Activated CD4-positive, alpha-beta memory T cell treated with anti-CD3 and anti-CD28 coated beads, Interleukin-2, amount 10 ng/mL, durations not matched to agents 7 days and 5 days (primary cell): ENCODE measurements at regions not wholly inside any gene's neighbourhood (a gene's known extent, or its start where the extent isn't known, plus 50 kb on each side); places are given as distances from the start of the nearest gene placed in this dataset.

Experiments used
- CTCF ChIA-PET: fragments of 350-600 bp; sonication (Branson Sonifier 250); formaldehyde crosslinking; loops from one replicate; lab custom pipeline; 2021; ENCODE audit warnings: antibody characterized with exemption, inconsistent platforms; lab: Charles Lee
- POLR2A ChIA-PET: fragments of 350-600 bp; sonication (Branson Sonifier 250); formaldehyde crosslinking; loops from one replicate; lab custom pipeline; 2021; ENCODE audit warnings: antibody characterized with exemption; lab: Charles Lee
- DNase-seq: peaks from one replicate; pipeline ENCODE4 v3.0.0-alpha.2; 2020
- H3K27ac Mint-ChIP-seq: one replicate; pipeline ENCODE4 v1.8.0; 2021; ENCODE audit warnings: mild to moderate bottlenecking, mixed read lengths
- H3K27me3 Mint-ChIP-seq: one replicate; pipeline ENCODE4 v1.8.0; 2021; ENCODE audit warnings: mixed read lengths
- H3K36me3 Mint-ChIP-seq: one replicate; pipeline ENCODE4 v1.8.0; 2021; ENCODE audit warnings: low read depth, mixed read lengths
- H3K4me1 Mint-ChIP-seq: one replicate; pipeline ENCODE4 v1.8.0; 2021; ENCODE audit warnings: mixed read lengths
- H3K4me3 Mint-ChIP-seq: one replicate; pipeline ENCODE4 v1.8.0; 2021; ENCODE audit warnings: mild to moderate bottlenecking, mixed read lengths
- H3K9me3 Mint-ChIP-seq: one replicate; pipeline ENCODE4 v1.8.0; 2021; ENCODE audit warnings: mixed read lengths

GRCh38 chr10:69726850-69727249, 74.9 kb upstream of the COL13A1 start:
- Mint-ChIP-seq H3K9me3 (no peaks in the 10 kb centered on the region), H3K27ac (no peak overlapping the region), H3K36me3 (no peaks in the 10 kb centered on the region), H3K27me3 (peaks cover 23% of the 10 kb centered on the region), H3K4me1 (peaks cover 6% of the 10 kb centered on the region), H3K4me3 (no peak overlapping the region)
- no peak for DNase-seq
- ChIA-PET CTCF (interaction anchor here (1.2 to 2.3 kb wide), 2 partner anchors 11 to 13 kb away, joined by 3 to 8 read pairs; no protein-coding TSS in a partner anchor), POLR2A (interaction anchor here (0.6 kb wide), 1 partner anchor 46 kb away, joined by 3 read pairs; no protein-coding TSS in a partner anchor)

DNA sequence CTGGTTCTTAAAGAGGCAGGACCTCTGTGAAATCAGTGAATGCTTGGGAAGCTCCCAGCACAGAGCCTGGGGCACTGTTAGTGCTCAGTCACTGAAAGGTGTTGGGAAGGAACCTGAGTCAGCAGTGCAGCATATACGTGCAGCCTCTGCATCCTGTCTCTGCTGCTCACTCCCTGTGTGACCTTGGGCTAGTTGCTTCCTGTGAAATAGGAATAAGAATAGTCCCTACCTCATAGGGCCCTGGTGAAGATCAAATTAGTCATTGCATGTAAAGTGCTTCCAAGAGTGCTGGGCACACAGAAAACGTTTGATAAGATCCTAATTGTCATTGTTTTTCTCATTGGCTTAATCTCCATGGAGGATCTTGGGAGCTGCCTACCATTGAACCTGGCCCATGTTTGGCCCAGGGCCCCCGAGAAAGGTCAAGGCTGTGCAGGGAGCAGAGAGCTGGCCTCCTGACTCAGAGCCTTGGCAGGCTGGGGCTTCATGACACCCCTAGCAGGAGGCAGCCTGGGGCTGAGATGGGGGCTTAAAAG, 73.3 kb upstream of the COL13A1 start:
- no peak for DNase-seq
- Mint-ChIP-seq H3K36me3 (no peaks in the 10 kb centered on the region), H3K9me3 (no peaks in the 10 kb centered on the region), H3K27ac (no peak overlapping the region), H3K4me3 (no peak overlapping the region), H3K4me1 (peaks cover 6% of the 10 kb centered on the region), H3K27me3 (peaks cover 29% of the 10 kb centered on the region)
- ChIA-PET POLR2A (interaction anchor here (0.7 kb wide), 1 partner anchor 34 kb away, joined by 3 read pairs; no protein-coding TSS in a partner anchor), CTCF (interaction anchor here (1.1 to 2.3 kb wide), 4 partner anchors 13 to 230 kb away, joined by 3 to 8 read pairs (median 4); no protein-coding TSS in a partner anchor)

DNA sequence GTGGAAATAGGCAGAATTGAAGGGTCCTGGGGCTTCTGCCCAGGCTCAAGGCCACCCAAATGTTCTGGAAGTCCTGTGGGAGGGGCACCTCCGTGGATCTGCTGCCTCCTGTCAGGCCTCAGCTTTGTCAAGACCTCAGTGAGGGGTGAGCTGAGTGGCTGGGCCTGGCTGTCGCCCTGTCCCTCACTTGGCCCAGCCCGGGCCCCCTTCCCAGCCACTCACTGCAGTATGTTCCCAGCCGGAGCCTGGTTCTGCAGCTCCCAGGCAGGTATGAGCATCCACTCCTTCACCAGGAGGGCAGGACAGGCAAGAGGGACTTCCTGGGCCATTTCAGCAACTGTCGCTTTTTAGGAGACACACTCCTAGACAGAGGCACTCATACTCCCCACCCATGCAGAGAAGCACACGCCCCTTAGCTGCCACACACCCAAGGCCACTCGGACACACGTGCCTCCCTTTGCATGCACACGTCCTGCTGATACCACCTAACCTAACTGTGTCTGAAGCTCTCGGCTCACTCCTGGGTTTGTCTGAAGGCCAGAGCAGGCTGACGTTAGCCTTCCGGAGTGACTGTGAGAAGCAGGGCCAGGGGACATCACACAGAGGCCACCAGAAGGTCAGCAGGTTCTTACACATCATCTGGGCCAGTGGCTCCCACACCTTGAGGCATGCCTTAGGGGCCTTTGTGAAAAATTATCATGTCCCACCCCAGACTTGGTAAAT, 72.2 kb upstream of the COL13A1 start:
- Mint-ChIP-seq H3K9me3 (no peaks in the 10 kb centered on the region), H3K27ac (no peak overlapping the region), H3K36me3 (no peaks in the 10 kb centered on the region), H3K4me3 (no peak overlapping the region), H3K27me3 (peaks cover 27% of the 10 kb centered on the region), H3K4me1 (peaks cover 10% of the 10 kb centered on the region)
- no peak for DNase-seq
- ChIA-PET CTCF (interaction anchor here (1.7 kb wide), 1 partner anchor 85 kb away, joined by 4 read pairs; no protein-coding TSS in a partner anchor), POLR2A (interaction anchor here (0.7 kb wide), 1 partner anchor 35 kb away, joined by 3 read pairs; no protein-coding TSS in a partner anchor)

- no peak for DNase-seq
- POLR2A ChIA-PET, result no interaction called here
- Mint-ChIP-seq H3K27me3 (peaks cover 22% of the 10 kb centered on the region), H3K4me3 (no peak overlapping the region), H3K27ac (no peak overlapping the region), H3K4me1 (peaks cover 17% of the 10 kb centered on the region), H3K9me3 (no peaks in the 10 kb centered on the region), H3K36me3 (no peaks in the 10 kb centered on the region)
- CTCF ChIA-PET, result no interaction called here
Observed at GRCh38 chr10:69730251-69731156, 71.2 kb upstream of the COL13A1 start.

- no peak overlapping the region for H3K4me3 Mint-ChIP-seq
- H3K27ac Mint-ChIP-seq, result no peak overlapping the region
- H3K4me1 Mint-ChIP-seq, result peaks cover 19% of the 10 kb centered on the region
- ChIA-PET POLR2A (no interaction called here), CTCF (no interaction called here)
- no peak for DNase-seq
- peaks cover 27% of the 10 kb centered on the region for H3K27me3 Mint-ChIP-seq
- no peaks in the 10 kb centered on the region for H3K36me3 Mint-ChIP-seq
- no peaks in the 10 kb centered on the region for H3K9me3 Mint-ChIP-seq
Observed at GRCh38 chr10:69731184-69731583, 70.5 kb upstream of the COL13A1 start.

GRCh38 chr10:69731698-69732097, 70.0 kb upstream of the COL13A1 start:
- ChIA-PET POLR2A (no interaction called here), CTCF (no interaction called here)
- H3K27ac Mint-ChIP-seq, result no peak overlapping the region
- H3K9me3 Mint-ChIP-seq, result no peaks in the 10 kb centered on the region
- no peak for DNase-seq
- peaks cover 19% of the 10 kb centered on the region for H3K4me1 Mint-ChIP-seq
- H3K4me3 Mint-ChIP-seq, result no peak overlapping the region
- no peaks in the 10 kb centered on the region for H3K36me3 Mint-ChIP-seq
- H3K27me3 Mint-ChIP-seq, result peaks cover 24% of the 10 kb centered on the region

GRCh38 chr10:69732147-69732825, 69.4 kb upstream of the COL13A1 start:
- Mint-ChIP-seq H3K36me3 (no peaks in the 10 kb centered on the region), H3K4me1 (peaks cover 19% of the 10 kb centered on the region), H3K4me3 (no peak overlapping the region), H3K9me3 (no peaks in the 10 kb centered on the region), H3K27ac (no peak overlapping the region), H3K27me3 (peaks cover 24% of the 10 kb centered on the region)
- POLR2A ChIA-PET, result no interaction called here
- no peak for DNase-seq
- CTCF ChIA-PET, result no interaction called here

DNA sequence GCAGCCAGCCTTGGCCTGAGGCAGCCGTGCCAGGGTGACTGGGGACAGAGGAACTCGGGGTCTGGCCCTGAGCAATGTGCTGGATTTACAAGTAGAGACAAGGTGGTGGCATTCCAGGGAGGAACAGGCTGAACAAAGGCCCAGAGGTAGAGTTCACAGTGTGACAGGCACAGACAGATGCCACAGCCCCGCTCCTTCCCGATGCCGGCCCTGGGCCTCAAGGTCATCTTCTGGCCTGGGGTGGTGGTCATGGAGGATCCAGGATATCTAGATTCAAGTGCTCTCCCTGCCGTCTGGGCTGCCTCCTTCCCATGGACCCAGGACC, 68.9 kb upstream of the COL13A1 start:
- DNase-seq, result no peak
- Mint-ChIP-seq H3K9me3 (no peaks in the 10 kb centered on the region), H3K27ac (no peak overlapping the region), H3K27me3 (peaks cover 27% of the 10 kb centered on the region), H3K4me3 (no peak overlapping the region), H3K36me3 (no peaks in the 10 kb centered on the region), H3K4me1 (peaks cover 19% of the 10 kb centered on the region)
- POLR2A ChIA-PET, result no interaction called here
- CTCF ChIA-PET, result no interaction called here

DNA sequence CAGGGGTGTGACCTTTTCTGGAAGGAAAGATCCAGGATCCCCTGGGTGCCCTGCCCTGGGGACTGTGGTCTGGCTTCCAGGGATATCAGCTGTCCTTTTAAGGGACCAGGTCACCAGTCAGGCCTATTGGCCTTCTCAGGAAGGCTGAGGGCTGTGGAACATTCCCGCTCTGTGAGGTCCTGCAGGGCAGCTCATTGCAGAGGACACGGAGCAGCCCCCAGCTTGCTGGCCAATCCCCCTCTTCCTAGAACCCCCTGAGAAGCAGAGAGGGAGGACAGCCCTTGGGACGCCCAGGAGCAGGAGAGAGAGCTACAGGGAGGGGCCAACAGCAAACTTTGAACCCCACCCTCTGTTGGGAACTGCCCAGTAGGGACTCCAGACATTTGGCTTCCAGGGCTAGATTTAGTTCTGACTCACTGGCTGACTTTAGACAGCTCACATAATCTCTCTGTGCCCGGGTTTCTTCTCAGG, 67.9 kb upstream of the COL13A1 start:
- no peak for DNase-seq
- CTCF ChIA-PET, result no interaction called here

GRCh38 chr10:69734416-69734796, 67.3 kb upstream of the COL13A1 start:
- H3K9me3 Mint-ChIP-seq, result no peaks in the 10 kb centered on the region
- H3K27ac Mint-ChIP-seq, result no peak overlapping the region
- POLR2A ChIA-PET, result no interaction called here
- DNase-seq, result no peak
- peaks cover 25% of the 10 kb centered on the region for H3K27me3 Mint-ChIP-seq
- H3K4me1 Mint-ChIP-seq, result peaks cover 13% of the 10 kb centered on the region
- H3K36me3 Mint-ChIP-seq, result no peaks in the 10 kb centered on the region
- no peak overlapping the region for H3K4me3 Mint-ChIP-seq
- CTCF ChIA-PET, result no interaction called here

More for the DNA sequence above, 67.9 kb upstream of the COL13A1 start:
- H3K4me3 Mint-ChIP-seq, result no peak overlapping the region
- H3K27me3 Mint-ChIP-seq, result peaks cover 22% of the 10 kb centered on the region
- H3K9me3 Mint-ChIP-seq, result no peaks in the 10 kb centered on the region
- H3K27ac Mint-ChIP-seq, result no peak overlapping the region
- peaks cover 13% of the 10 kb centered on the region for H3K4me1 Mint-ChIP-seq
- H3K36me3 Mint-ChIP-seq, result no peaks in the 10 kb centered on the region
- POLR2A ChIA-PET, result no interaction called here

DNA sequence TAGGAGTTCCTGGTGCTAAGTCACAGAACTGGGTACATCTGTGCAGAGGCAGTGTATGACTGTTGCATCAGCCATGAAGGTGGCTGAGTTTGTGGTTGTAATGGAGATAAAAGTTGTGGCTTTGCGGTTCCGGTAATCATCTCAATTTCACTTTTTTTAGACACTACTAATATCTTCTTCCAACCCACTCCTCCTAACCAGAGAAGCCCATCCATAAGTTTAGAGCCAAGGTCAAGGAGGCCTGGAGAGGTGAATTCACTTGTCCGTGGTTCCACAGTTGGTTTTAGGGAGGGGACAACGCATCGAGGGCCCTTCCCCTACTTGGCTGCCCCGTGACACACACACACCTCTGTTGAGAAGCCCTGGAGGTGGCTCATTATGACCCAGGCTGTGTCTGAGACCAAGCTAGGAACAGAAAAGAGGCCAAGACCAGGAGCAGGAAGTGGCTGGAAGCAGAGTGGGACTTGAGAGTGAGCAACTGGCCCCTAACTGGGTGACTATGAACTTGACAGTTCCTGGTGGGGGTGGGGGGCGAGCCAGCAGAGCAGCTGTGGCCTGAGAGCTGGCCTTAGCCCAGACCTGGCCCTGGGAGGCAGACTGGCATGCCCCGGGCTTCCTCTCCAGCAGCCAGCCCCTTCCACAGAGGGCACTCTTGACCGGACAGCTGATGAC, 66.8 kb upstream of the COL13A1 start:
- Mint-ChIP-seq H3K27ac (no peak overlapping the region), H3K36me3 (no peaks in the 10 kb centered on the region), H3K9me3 (no peaks in the 10 kb centered on the region), H3K4me1 (peaks cover 13% of the 10 kb centered on the region), H3K27me3 (peaks cover 25% of the 10 kb centered on the region), H3K4me3 (no peak overlapping the region)
- peak; percentile 19 for DNase-seq
- CTCF ChIA-PET, result no interaction called here
- POLR2A ChIA-PET, result no interaction called here

GRCh38 chr10:69736886-69737641, 64.6 kb upstream of the COL13A1 start:
- peaks cover 13% of the 10 kb centered on the region for H3K4me1 Mint-ChIP-seq
- no peak overlapping the region for H3K4me3 Mint-ChIP-seq
- H3K27ac Mint-ChIP-seq, result no peak overlapping the region
- H3K36me3 Mint-ChIP-seq, result no peaks in the 10 kb centered on the region
- H3K27me3 Mint-ChIP-seq, result peaks cover 30% of the 10 kb centered on the region
- POLR2A ChIA-PET, result no interaction called here
- no peaks in the 10 kb centered on the region for H3K9me3 Mint-ChIP-seq
- DNase-seq, result no peak
- CTCF ChIA-PET, result no interaction called here
